ENCODE measurements at regions not wholly inside any gene's neighbourhood (a gene's known extent, or its start where the extent isn't known, plus 50 kb on each side); places are given as distances from the start of the nearest gene placed in this dataset.

- TF ChIP-seq CTCF (IDR thresholded peaks at IDR 0.05) = no peak
- TF ChIP-seq POLR2A (IDR thresholded peaks at IDR 0.05) = no peak
Observed at GRCh38 chr16:60717808-60718207, 1318.4 kb downstream of the CDH8 start.

All from testis (tissue), 2 donors.